GM06990 (cell line): ENCODE measurements at regions not wholly inside any gene's neighbourhood (a gene's known extent, or its start where the extent isn't known, plus 50 kb on each side); places are given as distances from the start of the nearest gene placed in this dataset.
"Not testable (repeated sequence)": the region's sequence is repeated elsewhere in the genome, so short reads cannot be mapped to it uniquely, and the experiment has no call there.

ENCODE experiments used
- DNase-seq: peaks from one replicate; pipeline ENCODE4 v3.0.0-alpha.2; 2011; ENCODE audit not compliant: insufficient read length; ENCODE audit errors: extremely low read depth
- H3K27me3 ChIP-seq: replicated peaks from 2 replicates; pipeline ENCODE4 v1.6.0; 2011; ENCODE audit warnings: low read length; ENCODE audit not compliant: control insufficient read depth, insufficient read depth
- H3K36me3 ChIP-seq: 2 replicates; pipeline ENCODE4 v1.5.1; 2011; ENCODE audit warnings: low read length; ENCODE audit not compliant: control insufficient read depth, insufficient read depth
- H3K4me3 ChIP-seq: replicated peaks from 2 replicates; pipeline ENCODE4 v1.5.1; 2011; ENCODE audit warnings: low read depth, mild to moderate bottlenecking, control low read depth, low read length
- TF ChIP-seq, protein P1 (sequence below): IDR thresholded peaks from 2 replicates; pipeline ENCODE4 v1.5.1; 2011; ENCODE audit warnings: low read length, control low read depth, mild to moderate bottlenecking, inconsistent platforms; ENCODE audit not compliant: insufficient read depth, poor library complexity, severe bottlenecking

DNA sequence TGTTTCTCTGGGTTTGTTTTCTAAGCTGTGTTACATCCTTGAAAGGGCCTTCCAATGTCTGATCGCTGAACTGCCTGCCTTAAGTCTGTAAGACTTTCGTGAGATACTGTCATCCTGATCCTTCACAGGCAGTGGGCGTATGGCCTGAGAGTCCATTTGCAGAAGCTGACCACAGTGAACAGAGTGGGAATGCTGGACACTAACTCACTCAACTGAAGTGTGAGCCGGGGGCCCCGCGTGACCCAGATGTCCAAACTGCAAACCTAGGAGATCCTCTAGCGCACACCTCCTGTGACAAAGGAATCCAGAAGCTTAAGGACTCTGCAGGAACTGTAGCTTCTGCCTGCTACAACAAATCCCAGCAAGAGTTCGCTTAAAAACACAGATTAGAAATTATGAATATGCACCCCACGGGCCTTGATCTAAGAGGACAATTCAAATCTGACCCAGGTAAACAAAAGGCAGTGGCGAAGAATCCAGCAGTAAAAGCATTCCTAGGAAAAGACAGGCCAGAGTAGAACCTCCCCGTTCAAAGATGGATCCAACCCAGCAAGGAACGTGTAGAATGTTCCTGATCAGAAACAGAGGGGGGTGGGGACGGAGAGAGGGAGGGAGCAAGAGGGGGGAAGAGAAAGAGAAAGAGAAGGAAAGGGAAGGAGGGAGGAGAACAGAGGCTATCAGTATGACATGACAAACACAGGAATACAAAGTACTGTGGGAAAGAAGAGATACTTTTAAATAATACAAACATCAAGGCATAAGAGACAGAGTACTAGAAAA is 135.0 kb upstream of the AFDN start:
- no peaks in the 10 kb centered on the region for H3K36me3 ChIP-seq
- H3K4me3 ChIP-seq: no peak overlapping the region
- no peaks in the 10 kb centered on the region for H3K27me3 ChIP-seq
- no peak for DNase-seq
- TF ChIP-seq, protein P1, sequence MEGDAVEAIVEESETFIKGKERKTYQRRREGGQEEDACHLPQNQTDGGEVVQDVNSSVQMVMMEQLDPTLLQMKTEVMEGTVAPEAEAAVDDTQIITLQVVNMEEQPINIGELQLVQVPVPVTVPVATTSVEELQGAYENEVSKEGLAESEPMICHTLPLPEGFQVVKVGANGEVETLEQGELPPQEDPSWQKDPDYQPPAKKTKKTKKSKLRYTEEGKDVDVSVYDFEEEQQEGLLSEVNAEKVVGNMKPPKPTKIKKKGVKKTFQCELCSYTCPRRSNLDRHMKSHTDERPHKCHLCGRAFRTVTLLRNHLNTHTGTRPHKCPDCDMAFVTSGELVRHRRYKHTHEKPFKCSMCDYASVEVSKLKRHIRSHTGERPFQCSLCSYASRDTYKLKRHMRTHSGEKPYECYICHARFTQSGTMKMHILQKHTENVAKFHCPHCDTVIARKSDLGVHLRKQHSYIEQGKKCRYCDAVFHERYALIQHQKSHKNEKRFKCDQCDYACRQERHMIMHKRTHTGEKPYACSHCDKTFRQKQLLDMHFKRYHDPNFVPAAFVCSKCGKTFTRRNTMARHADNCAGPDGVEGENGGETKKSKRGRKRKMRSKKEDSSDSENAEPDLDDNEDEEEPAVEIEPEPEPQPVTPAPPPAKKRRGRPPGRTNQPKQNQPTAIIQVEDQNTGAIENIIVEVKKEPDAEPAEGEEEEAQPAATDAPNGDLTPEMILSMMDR: no peak

DNA sequence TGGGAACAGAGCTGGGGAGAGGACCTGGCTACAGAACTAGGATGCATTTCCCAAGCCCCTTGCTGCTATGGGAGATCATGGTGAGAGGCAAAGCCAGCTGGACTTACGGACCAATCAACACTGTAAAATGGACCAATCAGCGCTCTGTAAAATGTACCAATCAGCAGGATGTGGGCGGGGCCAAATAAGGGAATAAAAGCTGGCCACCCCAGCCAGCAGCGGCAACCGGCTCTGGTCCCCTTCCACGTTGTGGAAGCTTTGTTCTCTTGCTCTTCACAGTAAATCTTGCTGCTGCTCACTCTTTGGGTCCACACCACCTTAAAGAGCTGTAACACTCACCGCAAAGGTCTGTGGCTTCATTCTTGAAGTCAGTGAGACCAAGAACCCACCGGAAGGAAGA is 133.2 kb upstream of the AFDN start:
- H3K4me3 ChIP-seq, DNase-seq, H3K27me3 ChIP-seq, H3K36me3 ChIP-seq: not testable (repeated sequence)

DNA sequence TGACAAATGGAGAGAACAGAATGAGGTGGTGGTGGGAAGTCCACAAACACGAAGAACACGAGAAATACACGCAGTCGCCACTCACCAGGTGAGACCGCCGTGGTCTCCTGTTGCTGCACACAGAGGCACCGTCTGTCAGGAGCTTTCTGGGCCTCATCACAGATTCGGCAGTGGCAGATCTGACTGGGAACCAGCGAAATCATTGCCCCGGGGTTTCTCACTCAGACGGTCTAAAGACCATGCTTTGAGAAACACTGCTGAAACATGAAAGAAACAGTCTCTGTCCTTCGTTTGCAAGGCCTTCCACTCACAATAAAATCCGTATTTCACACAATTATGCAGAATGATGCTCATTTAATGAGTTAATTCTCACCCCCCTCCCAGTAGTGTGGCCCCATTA is 130.9 kb upstream of the AFDN start:
- Histone ChIP-seq H3K27me3 (no peaks in the 10 kb centered on the region), H3K36me3 (no peaks in the 10 kb centered on the region), H3K4me3 (no peak overlapping the region)
- no peak for DNase-seq
- TF ChIP-seq, protein P1: no peak

DNA sequence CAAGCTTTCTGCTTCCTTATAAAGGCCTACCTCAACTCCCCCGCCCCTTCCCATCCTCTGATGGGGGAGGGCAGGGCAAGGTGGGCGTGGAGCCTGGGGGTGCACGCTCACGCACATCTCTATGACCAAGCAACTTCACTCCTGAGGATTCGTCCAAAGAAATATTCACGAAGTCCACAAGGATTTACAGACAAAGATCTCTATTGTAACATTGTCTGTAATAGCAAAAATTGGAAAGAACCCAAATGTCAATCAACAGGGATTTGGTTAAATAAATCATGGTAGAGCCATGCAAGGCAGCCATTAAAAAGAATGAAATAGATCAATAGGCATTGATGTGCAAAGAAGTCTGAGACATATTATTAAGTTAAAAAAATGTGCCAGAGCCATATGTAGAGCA is 130.4 kb upstream of the AFDN start:
- TF ChIP-seq, protein P1: no peak
- no peaks in the 10 kb centered on the region for H3K27me3 ChIP-seq
- no peak overlapping the region for H3K4me3 ChIP-seq
- no peaks in the 10 kb centered on the region for H3K36me3 ChIP-seq
- DNase-seq: no peak

DNA sequence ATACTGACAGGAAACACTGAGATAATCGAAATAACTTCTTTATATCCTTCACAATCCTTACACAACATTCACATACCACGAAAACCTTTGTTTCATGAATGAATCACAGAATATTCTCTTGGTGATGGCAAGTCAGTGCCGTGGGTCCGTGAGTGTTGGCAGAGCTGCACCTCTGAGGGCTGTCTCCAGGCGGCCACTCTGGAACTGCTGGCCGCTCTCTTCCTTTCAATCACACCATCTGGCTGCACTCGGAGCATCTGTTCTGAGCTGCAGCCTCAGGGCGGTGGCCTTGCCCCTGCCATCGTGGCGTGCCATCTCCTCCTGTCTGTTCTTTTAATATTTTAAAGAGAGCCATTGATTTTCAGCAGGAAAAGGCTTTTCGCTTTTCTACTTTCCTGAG is 129.4 kb upstream of the AFDN start:
- no peaks in the 10 kb centered on the region for H3K27me3 ChIP-seq
- H3K36me3 ChIP-seq: no peaks in the 10 kb centered on the region
- TF ChIP-seq, protein P1: no peak
- H3K4me3 ChIP-seq: no peak overlapping the region
- no peak for DNase-seq

DNA sequence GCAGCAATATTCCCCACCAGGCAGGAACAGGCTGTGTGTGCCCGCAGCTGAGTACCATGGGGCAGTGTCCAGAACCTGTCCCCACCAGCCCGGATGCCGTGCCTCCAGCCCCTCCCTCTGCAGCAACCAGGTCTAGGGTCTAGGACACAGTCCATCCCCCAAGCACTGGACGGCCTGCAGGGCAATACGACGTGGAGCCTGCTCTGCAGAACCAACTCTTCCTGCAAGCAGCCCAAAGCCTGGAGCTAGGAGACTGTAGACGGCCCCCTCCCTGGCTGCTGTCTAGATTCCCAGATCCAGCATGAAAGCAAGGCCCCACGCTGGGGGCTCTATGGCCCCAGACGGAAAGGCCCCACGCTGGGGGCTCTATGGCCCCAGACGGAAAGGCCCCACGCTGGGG is 128.2 kb upstream of the AFDN start:
- no peaks in the 10 kb centered on the region for H3K27me3 ChIP-seq
- H3K4me3 ChIP-seq: no peak overlapping the region
- TF ChIP-seq, protein P1: no peak
- no peak for DNase-seq
- H3K36me3 ChIP-seq: no peaks in the 10 kb centered on the region
